Endodermal cell (in vitro differentiated cells): ENCODE measurements at regions not wholly inside any gene's neighbourhood (a gene's known extent, or its start where the extent isn't known, plus 50 kb on each side); places are given as distances from the start of the nearest gene placed in this dataset.
A peak's percentile ranks its signal among the peaks of the same experiment; 100 is the strongest.

Experiments
- DNase-seq: peaks from one replicate; pipeline ENCODE4 v3.0.0-alpha.2; 2017
- H3K27ac ChIP-seq: 2 replicates; pipeline ENCODE4 v1.5.1; 2013; ENCODE audit warnings: mild to moderate bottlenecking, low read depth, low read length, moderate library complexity
- H3K27me3 ChIP-seq: 2 replicates; pipeline ENCODE4 v1.6.1; 2013; ENCODE audit warnings: mild to moderate bottlenecking, low read length, moderate library complexity; ENCODE audit not compliant: insufficient read depth, control insufficient read depth, poor library complexity, severe bottlenecking
- H3K36me3 ChIP-seq: 2 replicates; pipeline ENCODE4 v1.7.0; 2013; ENCODE audit warnings: mild to moderate bottlenecking, low read length, moderate library complexity; ENCODE audit not compliant: control insufficient read depth, insufficient read depth
- H3K4me1 ChIP-seq: one replicate; pipeline ENCODE4 v1.7.0; 2013; ENCODE audit warnings: low read length; ENCODE audit not compliant: control insufficient read depth, insufficient read depth
- H3K4me3 ChIP-seq: 2 replicates; pipeline ENCODE4 v1.5.1; 2013; ENCODE audit warnings: mild to moderate bottlenecking, low read length, moderate library complexity
- H3K9ac ChIP-seq: 2 replicates; pipeline ENCODE4 v1.6.1; 2013; ENCODE audit warnings: mild to moderate bottlenecking, low read length, moderate library complexity; ENCODE audit not compliant: poor library complexity, severe bottlenecking; ENCODE audit errors: extremely low read depth
- H3K9me3 ChIP-seq: 2 replicates; pipeline ENCODE4 v1.6.1; 2013; ENCODE audit warnings: mild to moderate bottlenecking, low read length, moderate library complexity; ENCODE audit not compliant: control insufficient read depth
- H3K27ac Mint-ChIP-seq: 2 replicates; pipeline ENCODE4 v1.8.0; 2020; ENCODE audit warnings: mixed read lengths
- H3K27me3 Mint-ChIP-seq: 2 replicates; pipeline ENCODE4 v1.8.0; 2021; ENCODE audit warnings: mild to moderate bottlenecking, mixed read lengths; ENCODE audit not compliant: insufficient read depth
- H3K36me3 Mint-ChIP-seq: 2 replicates; pipeline ENCODE4 v1.8.0; 2020; ENCODE audit warnings: low read depth, mixed read lengths
- H3K4me1 Mint-ChIP-seq: 2 replicates; pipeline ENCODE4 v1.8.0; 2020; ENCODE audit warnings: mixed read lengths
- H3K4me3 Mint-ChIP-seq: 2 replicates; pipeline ENCODE4 v1.8.0; 2020; ENCODE audit warnings: mild to moderate bottlenecking, moderate library complexity, mixed read lengths
- H3K9me3 Mint-ChIP-seq: 2 replicates; pipeline ENCODE4 v1.8.0; 2020; ENCODE audit warnings: mild to moderate bottlenecking, mixed read lengths
- WGBS, 2 experiments: methylation state at CpG; one replicate each; pipeline versions ENCODE4 v1.1.5 to v1.1.7; 2013; ENCODE audit warnings: missing lambda C conversion rate in 2 of 2, mixed read lengths in 1 of 2; ENCODE audit not compliant: insufficient coverage in 1 of 2, insufficient read length in 1 of 2; 5-methylcytosine and 5-hydroxymethylcytosine counted together
- TF ChIP-seq, protein P1 (sequence below): fragments of 200-600 bp; sonication (generic); conservative IDR thresholded peaks from 2 replicates; pipeline ENCODE4 v1.5.0; 2021; ENCODE audit warnings: antibody characterized with exemption, mild to moderate bottlenecking

GRCh38 chr22:19636696-19637407 lies 77.5 kb upstream of the SEPTIN5 start:
- no peaks in the 10 kb centered on the region for H3K36me3 ChIP-seq
- no peaks in the 10 kb centered on the region for H3K36me3 Mint-ChIP-seq
- no peak overlapping the region for H3K4me3 Mint-ChIP-seq
- no peaks in the 10 kb centered on the region for H3K4me1 ChIP-seq
- H3K4me3 ChIP-seq = no peak overlapping the region
- TF ChIP-seq, protein P1, sequence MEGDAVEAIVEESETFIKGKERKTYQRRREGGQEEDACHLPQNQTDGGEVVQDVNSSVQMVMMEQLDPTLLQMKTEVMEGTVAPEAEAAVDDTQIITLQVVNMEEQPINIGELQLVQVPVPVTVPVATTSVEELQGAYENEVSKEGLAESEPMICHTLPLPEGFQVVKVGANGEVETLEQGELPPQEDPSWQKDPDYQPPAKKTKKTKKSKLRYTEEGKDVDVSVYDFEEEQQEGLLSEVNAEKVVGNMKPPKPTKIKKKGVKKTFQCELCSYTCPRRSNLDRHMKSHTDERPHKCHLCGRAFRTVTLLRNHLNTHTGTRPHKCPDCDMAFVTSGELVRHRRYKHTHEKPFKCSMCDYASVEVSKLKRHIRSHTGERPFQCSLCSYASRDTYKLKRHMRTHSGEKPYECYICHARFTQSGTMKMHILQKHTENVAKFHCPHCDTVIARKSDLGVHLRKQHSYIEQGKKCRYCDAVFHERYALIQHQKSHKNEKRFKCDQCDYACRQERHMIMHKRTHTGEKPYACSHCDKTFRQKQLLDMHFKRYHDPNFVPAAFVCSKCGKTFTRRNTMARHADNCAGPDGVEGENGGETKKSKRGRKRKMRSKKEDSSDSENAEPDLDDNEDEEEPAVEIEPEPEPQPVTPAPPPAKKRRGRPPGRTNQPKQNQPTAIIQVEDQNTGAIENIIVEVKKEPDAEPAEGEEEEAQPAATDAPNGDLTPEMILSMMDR = no peak
- 91 to 93% methylated on average over 16 to 18 of the region's 18 CpGs for WGBS, 2 experiments
- no peak overlapping the region for H3K9ac ChIP-seq
- H3K27ac Mint-ChIP-seq = no peak overlapping the region
- H3K27me3 ChIP-seq = peaks cover 9% of the 10 kb centered on the region
- peaks cover 4% of the 10 kb centered on the region for H3K4me1 Mint-ChIP-seq
- no peaks in the 10 kb centered on the region for H3K9me3 ChIP-seq
- no peak overlapping the region for H3K27ac ChIP-seq
- peak; percentile 41 for DNase-seq
- H3K9me3 Mint-ChIP-seq = no peaks in the 10 kb centered on the region
- H3K27me3 Mint-ChIP-seq = peaks cover 5% of the 10 kb centered on the region

DNA sequence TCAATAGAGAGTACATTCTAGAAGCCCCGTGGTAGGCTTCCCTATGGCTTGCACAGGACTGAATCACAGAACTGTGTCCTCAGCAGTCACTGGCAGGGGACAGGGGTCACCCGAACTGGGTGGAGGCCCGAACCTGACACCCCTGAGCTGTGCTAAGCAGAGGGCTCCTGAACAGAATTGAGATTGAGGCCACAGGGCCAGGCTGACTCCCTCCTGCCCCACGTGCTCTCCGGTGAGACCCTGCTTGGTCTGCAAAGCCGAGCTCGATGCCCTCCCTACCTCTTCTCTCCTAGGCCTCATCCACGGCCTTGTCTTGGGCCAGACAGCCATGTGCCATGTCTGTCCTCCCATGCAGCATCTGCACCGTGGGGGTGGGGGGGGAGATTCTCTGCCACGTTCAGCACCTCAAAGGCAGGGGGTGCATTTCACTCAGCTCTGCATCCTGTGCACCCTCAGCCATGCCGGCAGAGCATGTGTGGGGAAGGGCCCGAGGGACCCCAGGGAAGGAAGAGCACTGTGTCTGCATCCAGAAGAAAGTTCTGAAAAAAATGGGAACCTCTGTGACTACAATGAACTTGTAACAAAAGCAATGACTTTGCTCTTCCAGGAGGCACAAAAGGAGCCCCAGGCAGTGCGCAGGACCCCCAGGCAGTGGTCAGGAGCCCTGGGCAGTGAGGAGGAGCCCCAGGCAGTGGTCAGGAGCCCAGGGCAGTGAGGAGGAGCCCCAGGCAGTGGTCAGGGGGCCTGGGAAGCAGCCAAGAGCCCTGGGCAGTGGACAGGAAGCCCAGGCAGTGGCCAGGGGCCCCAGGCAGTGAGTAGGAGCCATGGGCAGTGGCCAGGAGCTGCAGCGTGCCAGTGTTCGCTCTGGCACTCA lies 76.7 kb upstream of the SEPTIN5 start:
- Mint-ChIP-seq H3K9me3 (no peaks in the 10 kb centered on the region), H3K27ac (no peak overlapping the region), H3K27me3 (peaks cover 5% of the 10 kb centered on the region), H3K4me1 (no peaks in the 10 kb centered on the region), H3K4me3 (no peak overlapping the region), H3K36me3 (no peaks in the 10 kb centered on the region)
- peak; percentile 39 for DNase-seq
- TF ChIP-seq, protein P1 = no peak
- H3K9me3 ChIP-seq = no peaks in the 10 kb centered on the region
- no peak overlapping the region for H3K4me3 ChIP-seq
- H3K27me3 ChIP-seq = peaks cover 9% of the 10 kb centered on the region
- H3K9ac ChIP-seq = no peak overlapping the region
- no peaks in the 10 kb centered on the region for H3K36me3 ChIP-seq
- 93 to 98% methylated on average over 12 to 15 of the region's 15 CpGs for WGBS, 2 experiments
- no peak overlapping the region for H3K27ac ChIP-seq
- H3K4me1 ChIP-seq = no peaks in the 10 kb centered on the region

GRCh38 chr22:19638282-19639015 lies 75.9 kb upstream of the SEPTIN5 start:
- TF ChIP-seq, protein P1 = no peak
- H3K4me1 Mint-ChIP-seq = no peaks in the 10 kb centered on the region

More at GRCh38 chr22:19638282-19639015, 75.9 kb upstream of the SEPTIN5 start:
- H3K27me3 ChIP-seq = peaks cover 9% of the 10 kb centered on the region
- H3K9me3 Mint-ChIP-seq = no peaks in the 10 kb centered on the region
- H3K9me3 ChIP-seq = no peaks in the 10 kb centered on the region
- H3K36me3 Mint-ChIP-seq = no peaks in the 10 kb centered on the region
- no peaks in the 10 kb centered on the region for H3K4me1 ChIP-seq
- H3K27ac Mint-ChIP-seq = no peak overlapping the region
- 87 to 94% methylated on average over 5 to 8 of the region's 8 CpGs for WGBS, 2 experiments
- no peak overlapping the region for H3K27ac ChIP-seq
- no peak overlapping the region for H3K4me3 ChIP-seq
- no peak overlapping the region for H3K9ac ChIP-seq
- peaks cover 5% of the 10 kb centered on the region for H3K27me3 Mint-ChIP-seq
- no peaks in the 10 kb centered on the region for H3K36me3 ChIP-seq
- H3K4me3 Mint-ChIP-seq = no peak overlapping the region
- DNase-seq = peak; percentile 39
